ENCODE measurements at regions not wholly inside any gene's neighbourhood (a gene's known extent, or its start where the extent isn't known, plus 50 kb on each side); places are given as distances from the start of the nearest gene placed in this dataset.
A peak's percentile ranks its signal among the peaks of the same experiment; 100 is the strongest.

DNA sequence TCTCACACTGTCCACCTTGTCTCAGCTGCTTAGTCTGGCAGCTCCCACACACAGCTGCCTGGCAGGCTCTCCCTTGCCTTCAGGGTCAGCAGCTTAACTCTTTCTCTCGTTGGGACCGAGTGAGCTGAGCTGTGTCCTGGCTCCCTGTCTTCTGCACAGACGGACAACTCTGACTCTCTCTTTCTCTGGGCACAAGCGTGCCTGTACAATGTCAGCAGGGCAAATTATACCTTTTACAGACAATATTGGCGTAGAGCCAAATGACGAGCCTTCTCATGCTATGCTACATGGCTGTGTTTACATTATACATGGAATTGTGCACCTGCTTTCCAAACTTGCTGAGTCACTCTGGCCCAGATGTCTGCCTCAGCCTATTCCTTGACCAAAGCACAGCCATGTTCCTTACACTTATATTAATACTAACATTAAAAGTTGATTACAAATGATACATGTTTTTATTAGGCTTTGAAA lies 188.6 kb downstream of the CYLC2 start:
- no peak overlapping the region for H3K4me2 ChIP-seq
- peak in 1 of 2 experiments; percentile 5 for DNase-seq
- no peak overlapping the region for H3K27ac ChIP-seq
- no peaks in the 10 kb centered on the region for H3K79me2 ChIP-seq (ENCODE audit: low read depth)
- no peaks in the 10 kb centered on the region for H3K36me3 ChIP-seq (ENCODE audit: low read depth)
- H3K4me3 ChIP-seq = no peak overlapping the region
- H3F3A ChIP-seq (ENCODE audit: insufficient read depth, low read depth) = no peaks in the 10 kb centered on the region
- intact Hi-C loops (cut with micrococcal nuclease; ENCODE audit: unreplicated experiment) = no loop called here
- no peaks in the 10 kb centered on the region for H3K27me3 ChIP-seq (ENCODE audit: insufficient read depth, low read depth)
- POLR2A ChIA-PET (ENCODE audit: unreplicated experiment) = no interaction called here
- no peaks in the 10 kb centered on the region for H3K9me3 ChIP-seq (ENCODE audit: insufficient read depth, low read depth)
- H3K9me2 ChIP-seq (ENCODE audit: insufficient read depth) = no peaks in the 10 kb centered on the region
- no peaks in the 10 kb centered on the region for H3K4me1 ChIP-seq (replicated peaks; ENCODE audit: insufficient read depth)
- CTCF ChIA-PET = no interaction called here
- no TSS peak for BruUV-seq (replicated peaks)
- no peaks in the 10 kb centered on the region for H4K20me1 ChIP-seq (ENCODE audit: insufficient read depth)
- no peak overlapping the region for H2AFZ ChIP-seq
- TF ChIP-seq, protein P1, sequence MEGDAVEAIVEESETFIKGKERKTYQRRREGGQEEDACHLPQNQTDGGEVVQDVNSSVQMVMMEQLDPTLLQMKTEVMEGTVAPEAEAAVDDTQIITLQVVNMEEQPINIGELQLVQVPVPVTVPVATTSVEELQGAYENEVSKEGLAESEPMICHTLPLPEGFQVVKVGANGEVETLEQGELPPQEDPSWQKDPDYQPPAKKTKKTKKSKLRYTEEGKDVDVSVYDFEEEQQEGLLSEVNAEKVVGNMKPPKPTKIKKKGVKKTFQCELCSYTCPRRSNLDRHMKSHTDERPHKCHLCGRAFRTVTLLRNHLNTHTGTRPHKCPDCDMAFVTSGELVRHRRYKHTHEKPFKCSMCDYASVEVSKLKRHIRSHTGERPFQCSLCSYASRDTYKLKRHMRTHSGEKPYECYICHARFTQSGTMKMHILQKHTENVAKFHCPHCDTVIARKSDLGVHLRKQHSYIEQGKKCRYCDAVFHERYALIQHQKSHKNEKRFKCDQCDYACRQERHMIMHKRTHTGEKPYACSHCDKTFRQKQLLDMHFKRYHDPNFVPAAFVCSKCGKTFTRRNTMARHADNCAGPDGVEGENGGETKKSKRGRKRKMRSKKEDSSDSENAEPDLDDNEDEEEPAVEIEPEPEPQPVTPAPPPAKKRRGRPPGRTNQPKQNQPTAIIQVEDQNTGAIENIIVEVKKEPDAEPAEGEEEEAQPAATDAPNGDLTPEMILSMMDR (conservative IDR thresholded peaks at IDR 0.05) = no peak
- no peak for TF ChIP-seq EZH2 (IDR thresholded peaks at IDR 0.05; ENCODE audit: low read depth)

DNA sequence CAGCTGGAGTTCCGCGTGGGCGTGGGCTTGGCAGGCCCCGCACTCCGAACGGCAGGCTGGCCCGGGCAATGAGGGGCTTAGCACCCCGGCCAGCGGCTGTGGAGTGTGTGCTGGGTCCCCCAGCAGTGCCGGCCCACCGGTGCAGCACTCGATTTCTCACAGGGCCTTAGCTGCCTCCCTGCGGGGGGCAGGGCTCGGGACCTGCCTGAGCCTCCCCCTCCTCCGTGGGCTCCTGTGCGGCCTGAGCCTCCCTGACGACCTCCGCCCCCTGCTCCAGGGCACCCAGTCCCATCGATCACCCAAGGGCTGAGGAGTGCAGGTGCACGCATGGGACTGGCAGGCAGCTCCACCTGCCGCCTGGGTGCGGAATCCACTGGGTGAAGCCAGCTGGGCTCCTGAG lies 191.8 kb downstream of the CYLC2 start:
- intact Hi-C loops (cut with micrococcal nuclease; ENCODE audit: unreplicated experiment) = no loop called here
- CTCF ChIA-PET = no interaction called here

DNA sequence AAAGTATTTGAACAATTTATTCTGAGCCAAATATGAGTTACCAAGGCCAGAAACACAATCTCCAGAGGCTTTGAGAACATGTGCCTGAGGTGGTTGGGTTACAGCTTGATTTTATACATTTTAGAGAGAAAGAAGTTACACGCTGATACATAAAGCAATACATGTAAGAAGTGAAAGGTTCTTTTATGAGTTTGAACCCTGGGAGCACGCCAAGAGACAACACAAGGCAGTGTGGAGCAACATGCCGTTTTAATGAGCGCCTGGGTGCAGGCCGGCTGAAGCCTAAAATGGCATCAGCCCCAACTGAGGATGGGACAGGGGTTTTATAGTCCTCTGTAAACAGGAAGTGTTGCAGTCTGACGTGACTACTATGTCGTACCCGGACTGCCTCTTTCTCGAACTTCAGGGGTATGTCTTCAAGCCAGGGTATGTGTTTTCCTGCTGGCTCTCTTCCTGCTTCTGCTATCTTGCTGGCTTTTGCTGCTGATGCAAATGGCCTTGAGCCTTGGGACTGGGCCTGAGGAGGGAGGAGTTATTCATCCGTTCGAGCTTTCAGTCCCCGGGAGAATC lies 193.7 kb downstream of the CYLC2 start:
- BruUV-seq (replicated peaks) = no TSS peak
- H3K27ac ChIP-seq = no peak overlapping the region
- no peak for DNase-seq
- ChIA-PET CTCF (no interaction called here), POLR2A (ENCODE audit: unreplicated experiment) (no interaction called here)
- TF ChIP-seq, protein P1 (conservative IDR thresholded peaks at IDR 0.05) = no peak
- no peak for TF ChIP-seq EZH2 (IDR thresholded peaks at IDR 0.05; ENCODE audit: low read depth)
- H2AFZ ChIP-seq = no peak overlapping the region
- no peaks in the 10 kb centered on the region for H3K9me2 ChIP-seq (ENCODE audit: insufficient read depth)
- no peaks in the 10 kb centered on the region for H3K27me3 ChIP-seq (ENCODE audit: insufficient read depth, low read depth)
- H3K79me2 ChIP-seq (ENCODE audit: low read depth) = no peaks in the 10 kb centered on the region
- H3F3A ChIP-seq (ENCODE audit: insufficient read depth, low read depth) = no peaks in the 10 kb centered on the region
- no peaks in the 10 kb centered on the region for H3K36me3 ChIP-seq (ENCODE audit: low read depth)
- no peaks in the 10 kb centered on the region for H3K9me3 ChIP-seq (ENCODE audit: insufficient read depth, low read depth)
- H3K4me1 ChIP-seq (replicated peaks; ENCODE audit: insufficient read depth) = no peaks in the 10 kb centered on the region
- intact Hi-C loops (cut with micrococcal nuclease; ENCODE audit: unreplicated experiment) = no loop called here
- H3K4me2 ChIP-seq = no peak overlapping the region
- H3K4me3 ChIP-seq = no peak overlapping the region
- no peaks in the 10 kb centered on the region for H4K20me1 ChIP-seq (ENCODE audit: insufficient read depth)

More for the DNA sequence above, 191.8 kb downstream of the CYLC2 start:
- no peak overlapping the region for H3K4me2 ChIP-seq
- H3K4me3 ChIP-seq = no peak overlapping the region
- H3F3A ChIP-seq (ENCODE audit: insufficient read depth, low read depth) = no peaks in the 10 kb centered on the region
- no peaks in the 10 kb centered on the region for H3K36me3 ChIP-seq (ENCODE audit: low read depth)
- no peaks in the 10 kb centered on the region for H3K4me1 ChIP-seq (replicated peaks; ENCODE audit: insufficient read depth)
- TF ChIP-seq EZH2 (IDR thresholded peaks at IDR 0.05; ENCODE audit: low read depth) = no peak
- TF ChIP-seq, protein P1 (conservative IDR thresholded peaks at IDR 0.05) = no peak
- no TSS peak for BruUV-seq (replicated peaks)
- H2AFZ ChIP-seq = no peak overlapping the region
- no peaks in the 10 kb centered on the region for H3K27me3 ChIP-seq (ENCODE audit: insufficient read depth, low read depth)
- H3K9me2 ChIP-seq (ENCODE audit: insufficient read depth) = no peaks in the 10 kb centered on the region
- H3K79me2 ChIP-seq (ENCODE audit: low read depth) = no peaks in the 10 kb centered on the region
- POLR2A ChIA-PET (ENCODE audit: unreplicated experiment) = no interaction called here
- no peak for DNase-seq
- H3K9me3 ChIP-seq (ENCODE audit: insufficient read depth, low read depth) = no peaks in the 10 kb centered on the region
- H3K27ac ChIP-seq = no peak overlapping the region
- H4K20me1 ChIP-seq (ENCODE audit: insufficient read depth) = no peaks in the 10 kb centered on the region

Measured in PC-9 (cell line).